RWPE2 (cell line): ENCODE measurements at regions not wholly inside any gene's neighbourhood (a gene's known extent, or its start where the extent isn't known, plus 50 kb on each side); places are given as distances from the start of the nearest gene placed in this dataset.

Experiments
- ATAC-seq: fragments of 200-7000 bp; cut with Tn5 transposase; 3 replicates; pipeline ENCODE4 v1.9.1; 2021; ENCODE audit warnings: low read depth
- DNase-seq: peaks from one replicate; pipeline ENCODE4 v3.0.0-alpha.2; 2020; ENCODE audit warnings: low spot score
- H3K27ac ChIP-seq: fragments of 450-650 bp; 2 replicates; pipeline ENCODE4 v1.5.1; 2017; ENCODE audit warnings: mild to moderate bottlenecking; ENCODE audit not compliant: poor library complexity, severe bottlenecking
- H3K27me3 ChIP-seq: fragments of 250-450 bp; sonication (Bioruptor Pico); 2 replicates; pipeline ENCODE4 v1.5.1; 2021; ENCODE audit warnings: mild to moderate bottlenecking, moderate library complexity; ENCODE audit not compliant: insufficient read depth, poor library complexity, severe bottlenecking
- H3K36me3 ChIP-seq: fragments of 250-450 bp; sonication (Bioruptor Pico); 2 replicates; pipeline ENCODE4 v1.5.1; 2020; ENCODE audit warnings: low read depth, mild to moderate bottlenecking, moderate library complexity
- H3K4me1 ChIP-seq: fragments of 250-450 bp; sonication (Bioruptor Pico); 2 replicates; pipeline ENCODE4 v1.5.1; 2021; ENCODE audit warnings: mild to moderate bottlenecking, moderate library complexity; ENCODE audit not compliant: insufficient read depth, poor library complexity, severe bottlenecking
- H3K4me3 ChIP-seq: fragments of 250-450 bp; sonication (Bioruptor Pico); 2 replicates; pipeline ENCODE4 v1.5.1; 2021; ENCODE audit warnings: mild to moderate bottlenecking, moderate library complexity; ENCODE audit not compliant: severe bottlenecking
- H3K9me3 ChIP-seq: fragments of 250-450 bp; sonication (Bioruptor Pico); 2 replicates; pipeline ENCODE4 v1.5.1; 2021; ENCODE audit warnings: mild to moderate bottlenecking, moderate library complexity; ENCODE audit not compliant: severe bottlenecking
- TF ChIP-seq, protein P1 (sequence below): fragments of 450-650 bp; IDR thresholded peaks from one replicate; pipeline ENCODE4 v1.5.1; 2017; ENCODE audit warnings: mild to moderate bottlenecking, moderate library complexity; ENCODE audit not compliant: poor library complexity, severe bottlenecking

DNA sequence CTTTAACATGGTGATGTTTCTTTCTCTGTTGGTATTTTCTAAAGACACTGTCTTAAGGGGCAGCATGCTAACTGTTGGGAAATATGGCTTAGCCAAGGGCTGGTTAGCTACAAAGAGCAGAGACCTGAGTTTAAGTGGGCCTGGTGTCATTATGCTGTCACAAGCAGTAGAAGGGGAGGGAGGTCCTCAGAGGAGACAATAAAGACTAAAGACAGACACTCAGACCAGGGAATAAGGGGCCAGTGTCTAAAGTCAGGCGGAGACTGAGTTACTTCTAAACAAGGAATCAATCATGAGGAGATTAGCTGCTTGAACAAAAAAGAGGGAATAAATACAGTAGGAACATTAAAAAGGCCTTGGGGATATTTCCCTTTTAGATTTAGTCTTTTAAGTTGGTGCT, 142.7 kb upstream of the DPPA4 start:
- ATAC-seq (no peak), DNase-seq (no peak)
- TF ChIP-seq, protein P1, sequence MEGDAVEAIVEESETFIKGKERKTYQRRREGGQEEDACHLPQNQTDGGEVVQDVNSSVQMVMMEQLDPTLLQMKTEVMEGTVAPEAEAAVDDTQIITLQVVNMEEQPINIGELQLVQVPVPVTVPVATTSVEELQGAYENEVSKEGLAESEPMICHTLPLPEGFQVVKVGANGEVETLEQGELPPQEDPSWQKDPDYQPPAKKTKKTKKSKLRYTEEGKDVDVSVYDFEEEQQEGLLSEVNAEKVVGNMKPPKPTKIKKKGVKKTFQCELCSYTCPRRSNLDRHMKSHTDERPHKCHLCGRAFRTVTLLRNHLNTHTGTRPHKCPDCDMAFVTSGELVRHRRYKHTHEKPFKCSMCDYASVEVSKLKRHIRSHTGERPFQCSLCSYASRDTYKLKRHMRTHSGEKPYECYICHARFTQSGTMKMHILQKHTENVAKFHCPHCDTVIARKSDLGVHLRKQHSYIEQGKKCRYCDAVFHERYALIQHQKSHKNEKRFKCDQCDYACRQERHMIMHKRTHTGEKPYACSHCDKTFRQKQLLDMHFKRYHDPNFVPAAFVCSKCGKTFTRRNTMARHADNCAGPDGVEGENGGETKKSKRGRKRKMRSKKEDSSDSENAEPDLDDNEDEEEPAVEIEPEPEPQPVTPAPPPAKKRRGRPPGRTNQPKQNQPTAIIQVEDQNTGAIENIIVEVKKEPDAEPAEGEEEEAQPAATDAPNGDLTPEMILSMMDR, result no peak
- no peaks in the 10 kb centered on the region for H3K4me1 ChIP-seq
- no peak overlapping the region for H3K27ac ChIP-seq
- H3K36me3 ChIP-seq, result no peaks in the 10 kb centered on the region
- peaks cover 4% of the 10 kb centered on the region for H3K27me3 ChIP-seq
- no peak overlapping the region for H3K4me3 ChIP-seq
- no peaks in the 10 kb centered on the region for H3K9me3 ChIP-seq

DNA sequence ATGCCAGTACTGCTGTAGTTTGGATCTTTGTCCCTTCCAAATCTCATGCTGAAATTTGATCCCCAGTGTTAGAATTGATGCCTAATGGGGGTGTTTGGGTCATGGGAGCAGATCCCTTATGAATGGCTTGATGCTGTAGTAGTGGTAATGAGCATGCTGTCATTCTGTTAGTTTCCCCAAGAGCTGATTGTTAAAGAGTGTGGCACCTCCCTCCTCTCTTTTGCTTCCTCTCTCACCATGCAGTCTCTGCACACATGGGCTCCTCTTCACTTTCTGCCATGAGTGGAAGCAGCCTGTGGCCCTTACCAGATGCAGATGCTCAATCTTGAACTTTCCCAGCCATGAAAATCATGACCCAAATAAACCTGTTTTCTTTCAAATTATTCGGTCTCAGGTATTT, 141.3 kb upstream of the DPPA4 start:
- DNase-seq (no peak), ATAC-seq (no peak)
- Histone ChIP-seq H3K36me3 (no peaks in the 10 kb centered on the region), H3K27me3 (peaks cover 4% of the 10 kb centered on the region), H3K4me3 (no peak overlapping the region), H3K4me1 (no peaks in the 10 kb centered on the region), H3K9me3 (no peaks in the 10 kb centered on the region), H3K27ac (no peak overlapping the region)
- TF ChIP-seq, protein P1, result no peak

DNA sequence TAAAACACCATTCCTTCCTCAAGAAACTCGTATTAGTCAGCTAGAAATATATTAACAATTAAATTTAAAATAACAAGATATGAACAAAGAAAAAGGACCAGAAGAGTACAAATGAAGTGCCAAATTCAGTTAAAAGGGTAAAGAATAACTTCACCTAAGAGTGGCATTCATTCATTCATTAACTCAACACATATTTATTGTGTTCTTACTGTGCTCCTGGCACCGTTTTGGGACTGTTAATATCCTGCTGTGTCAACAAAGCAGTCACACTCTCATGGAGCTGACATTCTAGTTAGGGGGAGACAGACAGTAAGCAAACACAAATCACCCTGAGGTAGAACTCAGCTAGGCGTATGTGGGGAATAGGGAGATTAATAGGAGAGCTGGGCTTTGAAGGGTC, 123.6 kb upstream of the DPPA4 start:
- H3K27ac ChIP-seq, result no peak overlapping the region
- no peak for DNase-seq
- no peak overlapping the region for H3K4me3 ChIP-seq
- H3K36me3 ChIP-seq, result no peaks in the 10 kb centered on the region
- H3K9me3 ChIP-seq, result no peaks in the 10 kb centered on the region
- H3K27me3 ChIP-seq, result no peaks in the 10 kb centered on the region
- no peak for ATAC-seq
- H3K4me1 ChIP-seq, result no peaks in the 10 kb centered on the region
- TF ChIP-seq, protein P1, result no peak

DNA sequence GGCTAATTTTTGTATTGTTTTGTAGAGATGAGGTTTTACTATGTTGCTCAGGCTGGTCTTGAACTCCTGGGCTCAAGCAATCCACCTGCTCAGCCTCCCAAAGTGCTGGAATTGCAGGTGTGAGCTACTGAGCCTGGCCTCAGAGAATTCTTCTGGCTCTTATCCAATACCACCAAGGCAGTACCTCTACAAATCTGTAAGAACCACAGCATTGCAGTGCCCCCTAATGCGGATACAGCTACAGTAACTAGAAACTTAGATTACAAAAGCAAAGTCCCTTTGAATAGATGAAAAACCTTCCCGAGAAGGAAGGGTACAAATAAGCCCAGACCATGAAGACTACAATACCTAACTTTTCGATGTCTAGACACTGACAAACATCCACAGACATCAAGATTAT, 107.9 kb upstream of the DPPA4 start:
- TF ChIP-seq, protein P1, result no peak
- no peaks in the 10 kb centered on the region for H3K9me3 ChIP-seq
- DNase-seq (no peak), ATAC-seq (no peak)
- no peak overlapping the region for H3K4me3 ChIP-seq
- peaks cover 4% of the 10 kb centered on the region for H3K27me3 ChIP-seq
- H3K4me1 ChIP-seq, result no peaks in the 10 kb centered on the region
- no peaks in the 10 kb centered on the region for H3K36me3 ChIP-seq
- H3K27ac ChIP-seq, result no peak overlapping the region

DNA sequence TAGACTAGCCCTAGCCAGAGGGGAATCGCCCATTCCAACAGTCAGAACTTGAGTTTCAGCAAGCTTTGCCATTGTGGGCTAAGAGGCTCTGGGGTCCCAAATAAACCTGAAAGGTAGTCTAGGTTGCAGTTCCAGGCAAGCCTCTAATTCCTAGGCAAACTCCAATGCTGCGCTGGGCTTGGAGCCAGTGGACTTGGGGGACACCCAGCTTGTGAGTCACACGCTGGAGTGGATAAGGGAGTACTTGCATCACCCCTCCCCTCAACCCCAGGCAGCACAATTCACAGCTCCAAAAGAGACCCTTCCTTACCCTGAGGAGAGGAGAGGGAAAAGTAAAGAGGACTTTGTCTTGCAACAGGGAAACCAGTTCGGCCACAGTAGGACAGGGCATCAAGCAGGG, 105.2 kb upstream of the DPPA4 start:
- Histone ChIP-seq H3K9me3 (no peaks in the 10 kb centered on the region), H3K27me3 (peaks cover 11% of the 10 kb centered on the region), H3K4me3 (no peak overlapping the region), H3K4me1 (no peaks in the 10 kb centered on the region), H3K27ac (no peak overlapping the region), H3K36me3 (no peaks in the 10 kb centered on the region)
- TF ChIP-seq, protein P1, result no peak
- DNase-seq (no peak), ATAC-seq (no peak)
